SK-N-SH (cell line): ENCODE measurements at regions not wholly inside any gene's neighbourhood (a gene's known extent, or its start where the extent isn't known, plus 50 kb on each side); places are given as distances from the start of the nearest gene placed in this dataset.

ENCODE experiments used
- CTCF ChIA-PET: fragments of 300-600, 350-600 bp; formaldehyde crosslinking; extraction: SDS; loops from one replicate; lab custom pipeline; 2021; lab: Yijun Ruan, JAX
- POLR2A ChIA-PET: fragments of 350-600 bp; sonication (Branson Sonifier 250); formaldehyde crosslinking; extraction: SDS; loops from one replicate; lab custom pipeline; 2020; ENCODE audit warnings: antibody characterized with exemption, inconsistent platforms; lab: Yijun Ruan, JAX
- DNase-seq: peaks from one replicate; pipeline ENCODE4 v3.0.0; 2012
- H2AFZ ChIP-seq: fragments of 200-600 bp; sonication (generic); 2 replicates; pipeline ENCODE4 v1.8.1; 2016; ENCODE audit warnings: antibody characterized with exemption, mild to moderate bottlenecking, low read depth
- H3F3A ChIP-seq: fragments of 200-600 bp; sonication (generic); replicated peaks from 2 replicates; pipeline ENCODE3; 2016; ENCODE audit warnings: antibody characterized with exemption, mild to moderate bottlenecking; ENCODE audit not compliant: insufficient read depth
- H3K27ac ChIP-seq, 2 experiments: fragments of 200-500 bp in 1 of 2; fragments of 200-600 bp in 1 of 2; sonication (Bioruptor generic) in 1 of 2; sonication (generic), shearing (Covaris generic) in 1 of 2; 2 replicates each; pipeline versions ENCODE4 v1.5.1 to v1.6.1; 2014 to 2016; ENCODE audit warnings: low read depth in 2 of 2, inconsistent platforms in 1 of 2, low read length in 1 of 2, mild to moderate bottlenecking in 1 of 2, mixed read lengths in 1 of 2
- H3K27me3 ChIP-seq: fragments of 200-600 bp; sonication (generic), shearing (Covaris generic); 2 replicates; pipeline ENCODE4 v1.6.1; 2016; ENCODE audit warnings: mixed run types; ENCODE audit not compliant: insufficient read depth
- H3K36me3 ChIP-seq, 2 experiments: fragments of 200-500 bp in 1 of 2; fragments of 200-600 bp in 1 of 2; sonication (Bioruptor generic) in 1 of 2; sonication (generic) in 1 of 2; replicated peaks in 1 of 2; 2 replicates each; pipeline versions ENCODE3 to v1.5.1; 2014 to 2016; ENCODE audit warnings: low read length in 1 of 2, mild to moderate bottlenecking in 1 of 2; ENCODE audit not compliant: insufficient read depth in 2 of 2, control insufficient read depth in 1 of 2
- H3K4me1 ChIP-seq, 2 experiments: fragments of 200-500 bp in 1 of 2; fragments of 200-600 bp in 1 of 2; sonication (Bioruptor generic) in 1 of 2; sonication (generic), shearing (Covaris generic) in 1 of 2; 2 replicates each; pipeline versions ENCODE4 v1.5.1 to v1.6.1; 2014 to 2016; ENCODE audit warnings: low read depth in 1 of 2, low read length in 1 of 2, mixed run types in 1 of 2; ENCODE audit not compliant: insufficient read depth in 2 of 2, control insufficient read depth in 1 of 2
- H3K4me2 ChIP-seq: fragments of 200-600 bp; sonication (generic), shearing (Covaris generic); 2 replicates; pipeline ENCODE4 v1.6.1; 2017; ENCODE audit warnings: mixed run types
- H3K4me3 ChIP-seq, 2 experiments: fragments of 200-500 bp in 1 of 2; fragments of 200-600 bp in 1 of 2; sonication (Bioruptor generic) in 1 of 2; sonication (generic), shearing (Covaris generic) in 1 of 2; 2 replicates each; pipeline versions ENCODE4 v1.5.1 to v1.8.1; 2014 to 2016; ENCODE audit warnings: low read depth in 2 of 2, inconsistent platforms in 1 of 2, low read length in 1 of 2, mild to moderate bottlenecking in 1 of 2, mixed read lengths in 1 of 2, moderate library complexity in 1 of 2
- H3K79me2 ChIP-seq: fragments of 200-600 bp; sonication (generic); 2 replicates; pipeline ENCODE4 v1.8.1; 2017; ENCODE audit warnings: mild to moderate bottlenecking; ENCODE audit not compliant: insufficient read depth
- H3K9ac ChIP-seq: fragments of 200-600 bp; sonication (generic); 2 replicates; pipeline ENCODE4 v1.6.1; 2017; ENCODE audit warnings: mixed run types
- H3K9me2 ChIP-seq: fragments of 200-600 bp; sonication (generic); 2 replicates; pipeline ENCODE4 v1.6.1; 2017; ENCODE audit warnings: mixed run types
- H3K9me3 ChIP-seq: fragments of 200-600 bp; sonication (generic); 2 replicates; pipeline ENCODE4 v1.6.1; 2017; ENCODE audit warnings: mixed run types, mild to moderate bottlenecking, moderate library complexity
- H4K20me1 ChIP-seq: fragments of 200-600 bp; sonication (generic); 2 replicates; pipeline ENCODE4 v1.6.1; 2017; ENCODE audit warnings: mild to moderate bottlenecking, mixed run types; ENCODE audit not compliant: insufficient read depth
- CHD2 ChIP-seq: fragments of 150-350 bp; IDR thresholded peaks from 2 replicates; pipeline ENCODE4 v1.6.1; 2018; ENCODE audit warnings: low read length; ENCODE audit not compliant: partially characterized antibody
- EP300 ChIP-seq, 2 experiments: IDR thresholded peaks; 2 replicates each; pipeline versions ENCODE4 v1.4.0 to v1.6.1; 2012; ENCODE audit warnings: borderline replicate concordance in 1 of 2, low read depth in 1 of 2, low read length in 1 of 2
- EZH2phosphoT487 ChIP-seq: fragments of 200-600 bp; sonication (generic); IDR thresholded peaks from 2 replicates; pipeline ENCODE4 v1.6.1; 2017; ENCODE audit warnings: low read depth, mixed run types, mild to moderate bottlenecking, antibody characterized with exemption, moderate library complexity, borderline replicate concordance
- FOSL2 ChIP-seq: IDR thresholded peaks from 2 replicates; pipeline ENCODE4 v1.4.0; 2012; ENCODE audit warnings: low read depth, mild to moderate bottlenecking, moderate library complexity, borderline replicate concordance
- FOXJ3 ChIP-seq: sonication (generic); formaldehyde crosslinking; IDR thresholded peaks from 2 replicates; pipeline ENCODE4 v1.5.1; 2020; ENCODE audit warnings: mild to moderate bottlenecking, missing genetic modification reagents
- FOXM1 ChIP-seq: IDR thresholded peaks from 2 replicates; pipeline ENCODE4 v1.4.0; 2012; ENCODE audit warnings: low read depth, mild to moderate bottlenecking
- GABPA ChIP-seq: IDR thresholded peaks from 2 replicates; pipeline ENCODE4 v1.4.0; 2012; ENCODE audit warnings: low read depth, mild to moderate bottlenecking
- JUND ChIP-seq: IDR thresholded peaks from 2 replicates; pipeline ENCODE4 v1.4.0; 2012
- MAX ChIP-seq: IDR thresholded peaks from 2 replicates; pipeline ENCODE4 v1.4.0; 2012; ENCODE audit warnings: low read depth
- NFIC ChIP-seq: IDR thresholded peaks from 2 replicates; pipeline ENCODE4 v1.4.0; 2012; ENCODE audit warnings: borderline replicate concordance
- NRF1 ChIP-seq: IDR thresholded peaks from 2 replicates; pipeline ENCODE4 v1.6.1; 2012; ENCODE audit warnings: low read depth, mild to moderate bottlenecking, low read length
- PBX3 ChIP-seq: IDR thresholded peaks from 2 replicates; pipeline ENCODE4; 2012
- RAD21 ChIP-seq: IDR thresholded peaks from 2 replicates; pipeline ENCODE4 v1.6.1; 2012; ENCODE audit warnings: mild to moderate bottlenecking, low read length
- RCOR1 ChIP-seq: fragments of 150-350 bp; IDR thresholded peaks from 2 replicates; pipeline ENCODE4 v1.6.1; 2017; ENCODE audit warnings: antibody characterized with exemption, low read length
- RFX5 ChIP-seq: IDR thresholded peaks from 2 replicates; pipeline ENCODE4 v1.6.1; 2012; ENCODE audit warnings: mild to moderate bottlenecking, improper control_type of control experiment, low read length
- RXRA ChIP-seq: IDR thresholded peaks from 2 replicates; pipeline ENCODE4 v1.4.0; 2012; ENCODE audit warnings: low read depth, mild to moderate bottlenecking, borderline replicate concordance
- SMC3 ChIP-seq: IDR thresholded peaks from 2 replicates; pipeline ENCODE4 v1.6.1; 2012; ENCODE audit warnings: low read depth, low read length, improper control_type of control experiment
- TEAD4 ChIP-seq: IDR thresholded peaks from 2 replicates; pipeline ENCODE4 v1.4.0; 2012; ENCODE audit warnings: mild to moderate bottlenecking, borderline replicate concordance; ENCODE audit not compliant: insufficient read depth
- USF1 ChIP-seq: IDR thresholded peaks from 2 replicates; pipeline ENCODE4 v1.4.0; 2012; ENCODE audit warnings: low read depth, borderline replicate concordance
- ZBTB33 ChIP-seq: IDR thresholded peaks from 2 replicates; pipeline ENCODE4 v1.4.0; 2012; ENCODE audit warnings: low read depth, borderline replicate concordance
- WGBS: methylation state at CpG from one replicate; pipeline ENCODE4 v1.1.6; 2017; ENCODE audit warnings: low lambda C conversion rate; 5-methylcytosine and 5-hydroxymethylcytosine counted together

GRCh38 chr4:188879598-188879997, 740.4 kb downstream of the TRIML1 start:
- no peaks in the 10 kb centered on the region for H3F3A ChIP-seq
- H2AFZ ChIP-seq, result no peak overlapping the region
- no peak overlapping the region for H3K4me2 ChIP-seq
- CTCF ChIA-PET, result no interaction called here
- DNase-seq, result no peak
- H3K27ac ChIP-seq, result no peak overlapping the region
- WGBS, result 23% methylated on average over 2 of the region's 2 CpGs
- H3K27me3 ChIP-seq, result no peaks in the 10 kb centered on the region
- H3K4me3 ChIP-seq, result no peak overlapping the region
- H3K4me1 ChIP-seq, result no peaks in the 10 kb centered on the region
- H3K9me3 ChIP-seq, result no peaks in the 10 kb centered on the region
- H3K79me2 ChIP-seq, result no peaks in the 10 kb centered on the region
- TF ChIP-seq USF1 (no peak), SMC3 (no peak), JUND (no peak), FOXM1 (no peak), RFX5 (no peak), RCOR1 (no peak), FOSL2 (no peak), TEAD4 (no peak), ZBTB33 (no peak), MAX (no peak), EP300 (IDR thresholded peaks at IDR 0.05; ENCODE audit: borderline replicate concordance in 1 of 2, low read depth in 1 of 2, low read length in 1 of 2) (no peak)
- no peak overlapping the region for H3K9ac ChIP-seq
- no peaks in the 10 kb centered on the region for H3K36me3 ChIP-seq
- POLR2A ChIA-PET, result no interaction called here
- no peaks in the 10 kb centered on the region for H4K20me1 ChIP-seq
- H3K9me2 ChIP-seq, result no peaks in the 10 kb centered on the region

GRCh38 chr4:188887905-188888304, 748.7 kb downstream of the TRIML1 start:
- no peaks in the 10 kb centered on the region for H3K36me3 ChIP-seq
- WGBS, result 29% methylated on average over 2 of the region's 2 CpGs
- ChIA-PET POLR2A (no interaction called here), CTCF (no interaction called here)
- H3K9ac ChIP-seq, result no peak overlapping the region
- H3F3A ChIP-seq, result no peaks in the 10 kb centered on the region
- H3K9me3 ChIP-seq, result no peaks in the 10 kb centered on the region; the same call in 1 of the 2 replicates
- no peaks in the 10 kb centered on the region for H3K79me2 ChIP-seq
- no peaks in the 10 kb centered on the region for H3K27me3 ChIP-seq
- H4K20me1 ChIP-seq, result no peaks in the 10 kb centered on the region
- no peak overlapping the region for H3K27ac ChIP-seq
- no peak overlapping the region for H3K4me2 ChIP-seq
- H3K4me3 ChIP-seq, result no peak overlapping the region
- no peaks in the 10 kb centered on the region for H3K9me2 ChIP-seq
- no peak for DNase-seq
- no peaks in the 10 kb centered on the region for H3K4me1 ChIP-seq
- H2AFZ ChIP-seq, result no peak overlapping the region
- no peak for TF ChIP-seq GABPA
- no peak for TF ChIP-seq SMC3
- TF ChIP-seq NRF1, result no peak
- no peak for TF ChIP-seq NFIC
- TF ChIP-seq FOXJ3 (CRISPR knock-in tag), result no peak
- no peak for TF ChIP-seq TEAD4
- TF ChIP-seq RXRA, result no peak
- TF ChIP-seq CHD2, result no peak
- TF ChIP-seq RAD21, result no peak
- no peak for TF ChIP-seq FOXM1
- TF ChIP-seq PBX3, result no peak
- TF ChIP-seq EZH2phosphoT487, result no peak
- TF ChIP-seq RFX5, result no peak
- no peak for TF ChIP-seq ZBTB33
- no peak for TF ChIP-seq USF1
- TF ChIP-seq FOSL2, result no peak
